Stimulated activated CD4-positive, alpha-beta T cell treated with anti-CD3 and anti-CD28 coated beads, Interleukin-4, amount 100 ng/mL, for 4 hours (primary cell): ENCODE measurements at regions not wholly inside any gene's neighbourhood (a gene's known extent, or its start where the extent isn't known, plus 50 kb on each side); places are given as distances from the start of the nearest gene placed in this dataset.

Experiments used
- DNase-seq, 2 experiments: peaks; one replicate each; pipeline ENCODE4 v3.0.0-alpha.2; 2020

DNA sequence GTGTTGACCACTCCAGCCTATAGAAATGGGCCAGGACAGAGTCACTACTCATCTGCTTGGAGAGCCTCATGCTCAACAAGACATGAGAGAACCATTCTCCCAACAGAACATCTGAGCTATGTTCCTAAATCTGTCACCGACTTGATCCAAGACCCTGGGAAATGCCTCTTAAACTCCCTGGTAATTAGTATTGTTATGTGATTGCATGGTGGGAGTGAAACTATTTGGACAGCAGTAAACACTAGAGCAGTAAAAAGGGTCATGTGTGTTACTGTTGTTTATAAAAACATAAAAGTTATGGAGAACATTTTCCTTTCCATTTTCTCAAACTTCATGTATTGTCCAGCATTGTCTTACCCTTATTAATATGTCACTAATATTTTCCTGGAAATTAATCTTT lies 369.8 kb upstream of the FAT3 start:
- no peak for DNase-seq

DNA sequence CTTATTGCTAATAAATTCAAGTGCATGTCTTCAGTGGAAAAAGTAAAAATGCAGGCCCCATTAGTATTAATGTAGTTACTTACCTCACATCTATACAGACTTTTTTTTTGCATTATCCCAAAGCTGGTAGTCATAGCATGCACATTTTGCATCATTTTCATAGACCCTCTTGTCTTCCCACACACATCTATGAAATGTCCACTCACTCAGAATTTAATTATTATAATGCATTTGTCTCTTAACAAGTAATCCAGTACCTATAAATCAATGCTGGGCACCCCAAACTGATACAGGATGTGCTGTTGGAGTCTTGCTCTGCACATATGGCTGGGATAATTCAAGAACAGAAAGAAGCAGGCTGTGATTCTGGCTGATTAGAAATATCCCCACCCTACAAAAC lies 370.4 kb upstream of the FAT3 start:
- no peak for DNase-seq

DNA sequence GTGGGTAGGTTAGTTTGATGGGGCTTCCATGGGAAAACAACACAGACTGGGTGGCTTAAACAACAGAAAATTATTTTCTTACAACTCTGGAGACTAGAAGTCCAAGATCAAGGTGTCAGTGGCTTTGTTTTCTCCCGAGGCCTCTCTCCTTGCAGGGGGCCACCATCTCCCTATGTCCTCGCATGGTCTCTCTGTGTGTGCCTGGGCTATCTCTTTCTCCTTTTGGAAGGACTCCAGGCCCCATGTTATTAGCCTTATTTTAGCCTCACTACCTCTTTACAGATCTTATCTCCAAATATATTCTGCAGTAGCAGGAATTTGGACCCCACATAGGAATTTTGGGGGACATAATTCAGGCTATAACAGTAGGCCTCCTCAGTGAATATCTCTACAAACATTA lies 372.7 kb upstream of the FAT3 start:
- DNase-seq = no peak

DNA sequence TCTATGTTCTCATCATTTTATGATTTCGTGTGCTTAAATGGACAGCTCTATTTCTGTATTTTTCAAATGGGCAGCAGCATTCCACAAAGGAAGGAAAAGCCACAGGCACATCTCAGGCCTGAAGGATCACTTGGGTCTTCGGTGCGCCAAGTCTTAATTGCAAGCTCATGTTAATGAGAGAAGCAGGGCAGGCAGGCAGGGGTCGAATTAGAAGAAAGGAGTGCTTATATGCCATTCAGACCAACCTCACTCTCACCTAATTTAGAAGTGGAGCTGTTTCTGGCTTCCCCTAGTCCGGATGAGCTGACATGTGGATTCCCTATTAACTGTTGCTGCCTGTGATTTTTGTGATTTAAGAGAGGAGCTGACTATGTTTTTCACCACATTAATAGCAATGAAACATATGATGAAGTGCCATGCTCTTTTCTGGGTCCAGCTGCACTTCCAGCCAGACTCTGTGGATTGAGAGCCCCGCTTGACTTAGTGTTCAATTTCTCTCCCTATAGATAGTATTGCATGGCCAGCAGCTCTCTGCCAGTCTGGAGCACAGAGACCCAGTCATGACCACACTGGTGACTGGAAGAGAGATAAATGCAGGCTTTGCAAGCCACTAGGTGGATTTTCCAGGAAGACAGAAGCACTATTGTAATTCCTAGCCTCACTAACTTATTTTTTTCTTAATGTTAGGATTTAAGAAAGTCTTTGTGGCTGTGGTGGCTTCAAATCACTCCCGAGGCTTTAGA lies 373.9 kb upstream of the FAT3 start:
- no peak for DNase-seq

DNA sequence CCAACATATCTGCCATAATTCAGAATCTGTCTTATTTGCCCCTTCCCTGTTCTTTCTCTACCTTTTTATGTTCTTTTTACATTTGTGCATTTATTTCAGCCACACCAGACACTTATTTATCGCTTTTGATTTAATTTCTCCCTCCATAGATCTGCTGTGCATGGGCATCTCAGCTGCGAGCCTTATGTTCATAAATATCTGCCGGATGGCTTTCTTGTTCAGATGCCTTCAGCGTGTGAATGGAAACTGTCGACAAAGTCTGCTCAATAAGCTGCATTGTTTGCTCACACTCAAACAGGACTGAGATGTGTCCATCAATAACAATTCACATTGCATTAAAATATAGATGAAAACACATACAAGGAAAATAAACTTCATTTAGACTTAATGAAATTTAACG lies 374.6 kb upstream of the FAT3 start:
- no peak for DNase-seq

DNA sequence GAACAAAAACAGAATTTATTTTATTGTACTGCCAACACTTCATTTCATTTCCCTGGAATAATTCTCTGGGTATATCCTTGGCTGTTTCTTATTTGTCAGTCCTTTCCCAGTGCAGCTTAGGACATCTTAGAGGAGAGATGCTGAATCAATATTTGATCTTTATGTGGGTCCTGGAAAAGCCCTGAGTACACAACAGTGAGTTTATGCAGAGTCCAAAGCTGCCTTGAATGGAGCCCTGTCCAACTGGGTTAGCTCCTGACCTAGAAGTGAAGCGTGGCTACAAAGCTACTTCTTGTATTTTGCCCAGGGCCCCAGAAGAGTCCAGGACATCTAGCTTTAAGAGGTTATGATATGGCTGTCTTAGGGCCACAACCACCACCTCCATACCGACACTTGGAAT lies 378.0 kb upstream of the FAT3 start:
- DNase-seq = no peak

DNA sequence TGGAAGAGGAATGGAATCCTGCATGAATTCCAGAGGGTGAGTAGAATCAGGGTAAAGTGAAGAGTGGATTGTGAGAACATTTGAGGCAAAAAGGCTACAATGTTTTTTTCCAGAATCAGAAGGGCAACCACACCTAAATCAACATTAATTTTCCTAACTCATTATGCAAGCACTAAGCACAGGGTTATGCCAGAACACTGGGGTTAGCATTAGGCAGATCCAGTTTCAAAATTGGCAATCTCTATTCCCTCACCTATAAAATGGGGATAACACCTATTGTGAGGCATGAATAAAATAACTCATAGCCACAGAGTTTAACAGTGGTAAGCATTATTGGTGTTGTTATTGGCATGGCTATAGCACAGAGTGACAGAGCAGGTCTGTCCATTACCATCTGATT lies 378.6 kb upstream of the FAT3 start:
- DNase-seq = no peak

DNA sequence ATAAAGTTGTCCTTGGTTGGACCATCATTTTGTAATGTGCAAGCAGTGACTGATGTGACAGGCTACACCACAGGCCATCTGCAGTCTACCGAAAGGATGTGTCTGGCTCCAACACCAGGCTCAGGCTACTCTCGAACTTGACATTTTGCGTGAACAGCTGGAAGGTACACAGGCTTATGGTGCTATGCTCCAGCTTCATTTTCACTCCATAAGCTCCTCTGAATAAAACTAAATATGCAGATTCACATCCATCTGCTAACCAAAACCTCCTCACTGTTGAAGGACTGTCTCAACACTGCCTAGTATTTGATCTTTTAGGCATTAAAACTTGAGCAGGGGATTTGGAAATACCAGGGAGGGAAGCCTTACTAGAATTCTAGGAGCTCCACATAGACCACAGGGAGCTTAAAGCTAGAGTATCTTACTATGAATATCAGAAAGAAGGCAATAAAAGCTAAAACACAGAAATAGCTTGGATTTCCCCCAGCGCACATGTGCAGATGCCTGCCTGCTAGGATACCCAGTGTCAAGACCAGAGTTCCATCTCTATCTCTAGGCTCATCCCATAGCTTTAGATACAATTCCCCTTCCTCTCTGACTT lies 383.9 kb upstream of the FAT3 start:
- DNase-seq = no peak

DNA sequence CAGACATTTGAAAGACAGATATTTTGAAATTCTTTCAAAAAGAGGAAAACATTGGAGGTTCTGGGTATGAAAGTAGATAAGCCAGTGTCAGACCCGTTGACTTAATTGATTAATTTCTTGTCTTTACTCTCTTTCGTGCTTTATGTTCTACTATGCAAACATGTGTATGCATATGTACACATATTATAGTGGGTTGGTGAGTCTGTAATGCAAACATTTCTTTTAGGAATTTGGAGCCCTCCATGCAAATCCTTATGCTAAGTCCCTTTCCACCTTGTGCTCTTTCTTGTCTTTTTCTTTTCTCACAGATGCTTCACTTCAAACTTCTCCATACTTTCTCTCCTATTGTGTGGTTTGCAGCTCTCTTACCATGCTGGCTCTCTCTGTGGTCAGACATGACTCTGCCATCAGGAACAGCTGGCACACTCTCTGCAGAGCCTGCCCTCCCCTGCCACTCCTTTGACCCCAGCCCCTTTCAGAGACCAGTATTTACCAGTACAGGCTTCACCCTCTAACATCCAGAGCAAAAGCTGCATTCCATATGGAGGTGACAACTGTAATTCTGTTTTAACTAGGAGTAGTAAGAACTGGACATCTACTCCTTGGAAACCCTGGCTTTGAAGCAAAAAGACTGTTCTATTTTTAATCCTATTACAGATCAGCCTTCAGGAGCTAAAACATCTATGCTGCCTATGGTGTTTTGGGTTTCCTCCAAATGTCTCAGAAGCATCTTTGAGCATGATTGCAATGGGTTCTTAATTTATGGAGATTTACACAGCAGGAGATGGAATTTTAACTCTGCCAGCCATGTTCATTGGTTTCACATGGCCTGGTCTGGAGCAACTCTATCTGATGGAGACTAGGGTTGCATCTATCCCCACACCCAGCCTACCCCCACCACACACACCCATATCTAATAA lies 386.9 kb upstream of the FAT3 start:
- no peak for DNase-seq

DNA sequence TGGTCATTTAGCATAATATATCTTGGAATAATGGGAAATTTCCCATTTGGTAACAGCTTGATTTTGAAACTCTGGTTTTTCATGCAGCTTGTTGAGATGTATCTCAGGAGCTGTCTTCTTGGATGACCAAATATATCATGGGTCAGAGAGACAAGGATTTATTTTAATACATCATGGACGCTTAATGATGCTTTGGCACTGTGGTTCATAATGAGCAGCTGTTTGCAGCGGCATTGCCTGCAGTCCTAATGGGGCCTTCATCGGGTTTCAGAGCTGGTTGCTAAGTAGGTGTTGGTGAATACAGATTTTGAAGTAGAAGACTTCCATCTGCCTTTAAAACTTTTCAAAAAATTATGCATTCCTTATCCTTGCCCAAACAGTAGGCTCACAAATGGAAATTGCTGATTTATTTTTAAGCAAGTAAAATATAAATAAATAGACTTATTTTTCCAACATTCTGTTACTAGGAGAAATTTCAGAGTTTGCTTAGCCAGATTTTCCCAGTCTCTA lies 389.5 kb upstream of the FAT3 start:
- DNase-seq = no peak

DNA sequence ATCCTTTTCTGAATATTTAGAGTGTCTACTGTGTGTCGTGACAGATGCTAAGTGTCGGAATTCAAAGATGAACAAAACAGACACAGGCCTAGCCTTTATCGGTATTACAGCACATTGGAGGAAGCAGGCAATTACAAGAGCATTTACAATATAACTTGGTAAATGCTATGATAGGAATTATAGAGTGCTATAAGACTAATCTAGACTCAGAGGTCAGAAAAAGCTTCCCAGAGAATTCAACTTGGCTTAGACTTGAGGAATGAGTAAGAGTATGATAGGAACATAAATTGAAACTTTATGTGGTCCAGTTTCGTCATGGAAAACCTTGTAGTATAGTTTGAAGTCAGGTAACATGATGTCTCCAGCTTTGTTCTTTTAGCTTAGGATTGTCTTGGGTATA lies 395.7 kb upstream of the FAT3 start:
- DNase-seq = no peak

DNA sequence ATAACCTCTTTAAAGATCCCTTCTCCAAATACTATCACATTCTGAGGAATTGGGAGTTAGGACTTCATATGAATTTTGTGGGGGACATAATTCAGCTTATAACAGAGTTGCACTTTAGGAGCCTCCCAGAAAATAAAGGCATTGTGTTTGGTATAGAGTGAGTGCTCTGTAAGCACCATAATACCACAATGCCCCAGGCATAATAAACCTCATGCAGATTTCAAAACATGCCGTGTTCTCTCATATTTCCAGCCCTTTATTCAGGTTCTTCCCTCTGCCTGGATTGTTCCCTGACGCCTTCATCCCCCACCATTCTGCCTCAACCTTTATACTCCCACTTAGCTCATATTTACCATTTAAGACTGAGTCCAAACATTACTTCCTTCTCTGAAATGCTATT lies 398.8 kb upstream of the FAT3 start:
- no peak for DNase-seq

DNA sequence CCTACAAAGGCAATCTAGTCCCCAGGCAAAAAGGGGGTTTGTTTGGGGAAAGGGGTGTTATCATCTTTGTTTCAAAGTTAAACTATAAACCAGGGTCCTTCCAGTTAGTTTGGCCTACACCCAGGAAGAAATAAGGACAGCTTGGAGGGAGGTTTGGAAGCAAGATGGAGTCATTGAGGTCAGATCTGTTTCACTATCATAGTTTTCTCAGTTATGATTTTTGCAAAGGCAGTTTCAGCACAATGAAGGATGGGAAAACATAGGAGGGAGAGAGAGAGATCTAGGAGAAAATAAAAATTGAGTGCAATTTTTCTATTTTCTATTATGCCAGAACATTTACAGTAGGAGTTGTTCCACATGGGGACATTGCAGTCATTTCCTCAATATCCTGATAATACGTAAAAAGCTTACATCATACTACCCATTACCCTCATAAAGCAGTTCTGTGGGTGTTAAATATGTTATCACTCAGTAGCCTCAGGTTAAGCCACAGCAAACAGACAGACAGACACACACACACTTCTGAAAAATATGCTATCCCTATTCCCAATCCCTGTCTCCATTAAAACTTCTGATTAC lies 401.3 kb upstream of the FAT3 start:
- no peak for DNase-seq

DNA sequence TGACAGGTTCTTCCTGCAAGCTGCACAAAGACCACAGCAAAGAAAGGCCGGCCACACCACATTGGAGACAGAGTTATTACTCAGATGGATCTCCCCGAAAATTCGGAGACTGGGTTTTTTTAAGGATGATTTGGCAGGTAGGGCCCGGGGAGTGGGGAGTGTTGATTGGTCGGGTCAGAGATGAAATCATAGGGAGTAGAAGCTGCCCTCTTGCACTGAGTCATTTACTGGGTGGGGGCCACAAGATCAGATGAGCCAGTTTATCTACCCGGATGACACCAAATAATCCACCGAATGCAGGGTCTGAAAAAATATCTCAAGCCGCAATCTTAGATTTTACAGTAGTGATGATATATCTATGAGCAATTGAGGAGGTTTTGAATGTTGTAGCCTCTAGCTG lies 401.8 kb upstream of the FAT3 start:
- no peak for DNase-seq

DNA sequence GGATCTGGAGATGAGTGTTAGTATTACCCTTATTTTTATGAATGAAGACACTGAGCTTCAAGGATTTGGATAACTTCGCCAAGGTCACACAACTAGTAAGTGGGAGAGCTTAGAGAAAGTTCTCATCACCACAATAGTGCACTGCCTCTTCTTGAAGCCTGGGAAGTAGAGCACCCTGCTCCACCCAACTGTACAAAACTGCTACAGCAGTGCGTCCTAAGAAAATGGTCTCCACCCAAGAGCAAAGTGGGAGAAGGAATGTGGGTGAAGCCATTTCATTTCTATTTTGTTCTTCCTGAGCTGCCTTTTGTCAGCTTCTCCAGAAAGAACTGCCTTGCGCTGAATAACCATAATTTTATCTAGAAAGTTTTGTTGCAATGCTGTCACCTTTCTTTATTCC lies 403.9 kb upstream of the FAT3 start:
- DNase-seq = no peak

DNA sequence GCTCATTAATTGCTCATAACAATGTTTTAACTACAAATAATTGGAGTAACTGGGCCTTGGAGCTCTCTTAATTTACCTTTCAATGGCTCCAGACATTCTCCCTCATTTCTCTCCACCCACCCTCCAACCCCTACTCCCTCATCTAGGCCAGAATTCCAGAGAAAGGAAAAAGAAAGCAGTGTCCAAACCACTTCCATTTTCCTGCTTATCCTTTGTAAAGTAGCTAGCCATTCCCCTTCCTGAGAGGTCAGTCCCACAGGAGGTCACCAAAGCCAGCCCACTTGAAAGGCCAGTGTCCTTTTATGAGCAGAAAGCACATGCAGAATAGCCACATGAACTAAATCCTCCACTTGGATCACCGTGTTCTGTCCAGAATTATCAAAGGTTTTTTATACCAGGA lies 404.8 kb upstream of the FAT3 start:
- DNase-seq = no peak

DNA sequence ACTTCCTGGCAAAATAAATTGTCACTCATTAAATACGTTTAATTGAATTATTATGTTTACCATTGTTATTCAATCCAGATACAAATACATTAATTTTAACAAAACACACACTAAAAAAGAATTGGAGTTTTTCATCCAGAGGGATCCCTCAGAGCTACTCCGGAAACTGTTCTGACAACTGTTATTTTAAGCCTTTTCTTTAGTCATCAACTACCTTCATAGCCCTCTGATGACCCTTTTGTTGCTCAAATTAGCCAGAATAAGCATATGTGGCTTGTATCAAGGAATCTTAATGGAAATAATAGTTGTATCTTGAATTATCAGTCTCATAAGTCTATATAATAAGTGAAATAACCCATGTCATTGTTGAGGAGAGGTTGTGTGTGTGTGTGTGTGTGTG lies 405.4 kb upstream of the FAT3 start:
- DNase-seq = no peak

DNA sequence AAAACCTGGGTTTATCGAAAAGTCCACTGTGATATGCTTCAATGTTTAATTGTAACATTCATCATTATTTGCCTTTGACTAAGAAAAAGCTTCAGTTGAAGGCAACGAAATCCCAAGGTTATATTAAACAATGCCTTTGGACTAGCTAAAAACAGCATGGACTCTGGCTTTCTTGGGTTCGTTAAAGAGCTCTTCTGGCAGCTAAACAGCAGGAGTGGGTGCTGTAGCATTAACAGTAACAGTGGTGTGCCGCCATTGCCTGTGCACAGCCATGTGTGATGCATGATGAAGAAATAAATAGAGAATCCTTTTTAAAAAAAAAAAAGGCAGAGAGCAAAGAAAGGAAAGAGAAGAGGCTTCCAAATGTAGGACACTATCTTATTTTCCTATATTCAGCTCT lies 406.6 kb upstream of the FAT3 start:
- DNase-seq = no peak

DNA sequence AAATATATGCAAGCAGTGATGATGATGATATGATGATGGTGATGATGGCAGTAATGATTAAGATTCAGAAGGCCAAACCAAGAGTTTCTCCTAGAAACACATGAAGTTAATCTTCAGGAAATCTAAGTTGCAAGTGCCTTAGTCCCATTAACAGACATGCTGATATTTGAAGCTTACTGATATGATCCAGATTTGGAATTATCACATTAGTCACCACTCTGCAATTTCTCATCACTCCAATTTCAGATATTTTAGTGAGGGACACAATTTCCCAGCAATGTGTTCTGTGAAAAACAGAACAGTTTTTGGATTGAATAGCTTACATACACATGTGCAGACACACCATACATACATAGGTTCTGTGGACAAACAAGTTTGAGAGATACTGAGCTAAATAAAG lies 411.4 kb upstream of the FAT3 start:
- no peak for DNase-seq

DNA sequence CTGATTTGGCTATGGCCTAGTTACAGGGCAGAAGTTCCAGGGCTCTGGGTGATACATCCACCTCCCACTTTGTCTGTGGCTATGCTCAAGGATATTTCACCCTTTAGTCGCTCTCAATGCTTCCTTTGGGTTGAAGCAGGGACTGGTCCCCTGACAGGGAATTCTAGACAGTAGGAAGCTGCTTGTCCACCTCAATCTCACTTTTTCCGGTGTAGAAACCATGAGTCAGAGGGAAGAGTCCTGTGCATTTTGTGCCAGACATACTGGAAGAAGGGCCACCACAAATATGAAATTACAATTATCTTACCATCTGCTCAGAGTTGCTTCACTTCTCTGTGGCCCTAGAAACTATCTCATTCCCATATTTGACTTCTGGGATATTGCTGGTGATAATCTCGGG lies 413.7 kb upstream of the FAT3 start:
- no peak for DNase-seq

DNA sequence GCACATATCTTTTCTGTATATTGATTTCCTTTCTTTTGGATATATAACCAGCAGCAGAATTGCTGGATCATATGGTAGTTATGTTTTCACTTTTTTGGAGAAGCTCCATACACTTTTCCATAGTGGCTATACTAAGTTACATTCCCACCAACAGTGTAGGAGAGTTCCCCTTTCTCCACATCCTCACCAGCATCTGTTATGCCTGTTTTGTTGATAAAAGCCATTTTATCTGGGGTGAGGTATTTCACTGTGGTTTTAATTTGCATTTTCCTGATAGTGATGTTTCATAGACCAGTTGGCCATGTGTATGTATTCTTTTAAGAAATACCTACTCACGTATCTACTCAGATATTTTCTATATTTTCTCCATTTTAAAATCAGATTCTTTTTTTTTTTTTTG lies 419.3 kb upstream of the FAT3 start:
- no peak for DNase-seq

DNA sequence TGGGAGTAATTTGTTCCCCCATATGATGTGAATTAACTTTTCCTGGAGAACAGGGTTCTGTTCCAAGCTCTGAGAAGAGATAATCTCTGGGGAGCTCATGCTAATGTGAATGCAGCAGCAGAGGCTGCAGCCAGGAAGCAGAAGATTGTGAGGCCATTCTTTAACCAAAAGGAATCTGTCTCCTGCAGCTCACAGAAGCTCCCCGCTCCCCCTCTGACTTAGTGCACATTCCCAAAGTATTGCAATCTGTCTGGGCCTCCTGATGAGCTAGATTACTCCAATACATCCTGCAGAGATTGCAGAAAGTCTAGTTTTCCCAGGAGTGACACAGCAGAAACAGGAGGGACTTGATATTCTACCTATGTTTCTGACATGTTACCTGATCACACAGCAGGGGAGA lies 420.6 kb upstream of the FAT3 start:
- no peak for DNase-seq

DNA sequence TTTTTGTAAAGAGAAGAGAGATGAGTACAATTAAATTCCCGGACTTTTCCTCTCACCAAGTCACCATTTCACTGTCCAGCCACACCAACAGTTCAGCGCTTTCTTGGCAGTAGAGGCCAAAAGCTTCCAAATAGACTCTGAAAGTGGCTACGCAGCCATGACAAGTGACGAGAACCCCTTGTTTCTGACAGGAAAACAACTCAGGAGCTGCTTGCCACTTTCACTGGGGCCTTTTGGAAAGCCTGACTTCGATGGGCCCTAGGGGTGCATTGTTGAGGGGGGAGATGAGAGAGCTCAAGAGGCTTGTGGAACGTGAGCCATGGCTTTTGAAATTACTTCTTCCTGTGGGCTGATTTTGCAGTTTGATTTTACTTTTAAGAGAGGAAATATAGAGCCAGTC lies 422.1 kb upstream of the FAT3 start:
- no peak for DNase-seq
